ENCODE measurements at regions not wholly inside any gene's neighbourhood (a gene's known extent, or its start where the extent isn't known, plus 50 kb on each side); places are given as distances from the start of the nearest gene placed in this dataset.
"Not testable (repeated sequence)": the region's sequence is repeated elsewhere in the genome, so short reads cannot be mapped to it uniquely, and the experiment has no call there.

GRCh38 chr5:56045469-56045868, 50.7 kb upstream of the IL6ST start (continued):
- TF ChIP-seq, protein P1, sequence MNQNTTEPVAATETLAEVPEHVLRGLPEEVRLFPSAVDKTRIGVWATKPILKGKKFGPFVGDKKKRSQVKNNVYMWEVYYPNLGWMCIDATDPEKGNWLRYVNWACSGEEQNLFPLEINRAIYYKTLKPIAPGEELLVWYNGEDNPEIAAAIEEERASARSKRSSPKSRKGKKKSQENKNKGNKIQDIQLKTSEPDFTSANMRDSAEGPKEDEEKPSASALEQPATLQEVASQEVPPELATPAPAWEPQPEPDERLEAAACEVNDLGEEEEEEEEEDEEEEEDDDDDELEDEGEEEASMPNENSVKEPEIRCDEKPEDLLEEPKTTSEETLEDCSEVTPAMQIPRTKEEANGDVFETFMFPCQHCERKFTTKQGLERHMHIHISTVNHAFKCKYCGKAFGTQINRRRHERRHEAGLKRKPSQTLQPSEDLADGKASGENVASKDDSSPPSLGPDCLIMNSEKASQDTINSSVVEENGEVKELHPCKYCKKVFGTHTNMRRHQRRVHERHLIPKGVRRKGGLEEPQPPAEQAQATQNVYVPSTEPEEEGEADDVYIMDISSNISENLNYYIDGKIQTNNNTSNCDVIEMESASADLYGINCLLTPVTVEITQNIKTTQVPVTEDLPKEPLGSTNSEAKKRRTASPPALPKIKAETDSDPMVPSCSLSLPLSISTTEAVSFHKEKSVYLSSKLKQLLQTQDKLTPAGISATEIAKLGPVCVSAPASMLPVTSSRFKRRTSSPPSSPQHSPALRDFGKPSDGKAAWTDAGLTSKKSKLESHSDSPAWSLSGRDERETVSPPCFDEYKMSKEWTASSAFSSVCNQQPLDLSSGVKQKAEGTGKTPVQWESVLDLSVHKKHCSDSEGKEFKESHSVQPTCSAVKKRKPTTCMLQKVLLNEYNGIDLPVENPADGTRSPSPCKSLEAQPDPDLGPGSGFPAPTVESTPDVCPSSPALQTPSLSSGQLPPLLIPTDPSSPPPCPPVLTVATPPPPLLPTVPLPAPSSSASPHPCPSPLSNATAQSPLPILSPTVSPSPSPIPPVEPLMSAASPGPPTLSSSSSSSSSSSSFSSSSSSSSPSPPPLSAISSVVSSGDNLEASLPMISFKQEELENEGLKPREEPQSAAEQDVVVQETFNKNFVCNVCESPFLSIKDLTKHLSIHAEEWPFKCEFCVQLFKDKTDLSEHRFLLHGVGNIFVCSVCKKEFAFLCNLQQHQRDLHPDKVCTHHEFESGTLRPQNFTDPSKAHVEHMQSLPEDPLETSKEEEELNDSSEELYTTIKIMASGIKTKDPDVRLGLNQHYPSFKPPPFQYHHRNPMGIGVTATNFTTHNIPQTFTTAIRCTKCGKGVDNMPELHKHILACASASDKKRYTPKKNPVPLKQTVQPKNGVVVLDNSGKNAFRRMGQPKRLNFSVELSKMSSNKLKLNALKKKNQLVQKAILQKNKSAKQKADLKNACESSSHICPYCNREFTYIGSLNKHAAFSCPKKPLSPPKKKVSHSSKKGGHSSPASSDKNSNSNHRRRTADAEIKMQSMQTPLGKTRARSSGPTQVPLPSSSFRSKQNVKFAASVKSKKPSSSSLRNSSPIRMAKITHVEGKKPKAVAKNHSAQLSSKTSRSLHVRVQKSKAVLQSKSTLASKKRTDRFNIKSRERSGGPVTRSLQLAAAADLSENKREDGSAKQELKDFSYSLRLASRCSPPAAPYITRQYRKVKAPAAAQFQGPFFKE (tag by site-specific recombination; IDR thresholded peaks at IDR 0.05; ENCODE audit: borderline replicate concordance), result no peak
- TF ChIP-seq ZNF19 (tag by site-specific recombination; IDR thresholded peaks at IDR 0.05; ENCODE audit: low read depth), result no peak
- TF ChIP-seq ZNF707 (tag by site-specific recombination; IDR thresholded peaks at IDR 0.05), result no peak
- no peak for TF ChIP-seq ZNF174 (tag by site-specific recombination; IDR thresholded peaks at IDR 0.05)
- no peak for TF ChIP-seq PRDM4 (tag by site-specific recombination; IDR thresholded peaks at IDR 0.05)
- TF ChIP-seq ZNF585B (tag by site-specific recombination; IDR thresholded peaks at IDR 0.05), result no peak
- TF ChIP-seq, protein P2, sequence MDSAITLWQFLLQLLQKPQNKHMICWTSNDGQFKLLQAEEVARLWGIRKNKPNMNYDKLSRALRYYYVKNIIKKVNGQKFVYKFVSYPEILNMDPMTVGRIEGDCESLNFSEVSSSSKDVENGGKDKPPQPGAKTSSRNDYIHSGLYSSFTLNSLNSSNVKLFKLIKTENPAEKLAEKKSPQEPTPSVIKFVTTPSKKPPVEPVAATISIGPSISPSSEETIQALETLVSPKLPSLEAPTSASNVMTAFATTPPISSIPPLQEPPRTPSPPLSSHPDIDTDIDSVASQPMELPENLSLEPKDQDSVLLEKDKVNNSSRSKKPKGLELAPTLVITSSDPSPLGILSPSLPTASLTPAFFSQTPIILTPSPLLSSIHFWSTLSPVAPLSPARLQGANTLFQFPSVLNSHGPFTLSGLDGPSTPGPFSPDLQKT (IDR thresholded peaks at IDR 0.05; ENCODE audit: borderline replicate concordance, low read depth, low read length), result no peak
- no peak for TF ChIP-seq ZNF624 (tag by site-specific recombination; IDR thresholded peaks at IDR 0.05)
- no peak for TF ChIP-seq ZFP41 (tag by site-specific recombination; IDR thresholded peaks at IDR 0.05; ENCODE audit: borderline replicate concordance)
- no peak for TF ChIP-seq ZNF248 (tag by site-specific recombination; IDR thresholded peaks at IDR 0.05)

DNA sequence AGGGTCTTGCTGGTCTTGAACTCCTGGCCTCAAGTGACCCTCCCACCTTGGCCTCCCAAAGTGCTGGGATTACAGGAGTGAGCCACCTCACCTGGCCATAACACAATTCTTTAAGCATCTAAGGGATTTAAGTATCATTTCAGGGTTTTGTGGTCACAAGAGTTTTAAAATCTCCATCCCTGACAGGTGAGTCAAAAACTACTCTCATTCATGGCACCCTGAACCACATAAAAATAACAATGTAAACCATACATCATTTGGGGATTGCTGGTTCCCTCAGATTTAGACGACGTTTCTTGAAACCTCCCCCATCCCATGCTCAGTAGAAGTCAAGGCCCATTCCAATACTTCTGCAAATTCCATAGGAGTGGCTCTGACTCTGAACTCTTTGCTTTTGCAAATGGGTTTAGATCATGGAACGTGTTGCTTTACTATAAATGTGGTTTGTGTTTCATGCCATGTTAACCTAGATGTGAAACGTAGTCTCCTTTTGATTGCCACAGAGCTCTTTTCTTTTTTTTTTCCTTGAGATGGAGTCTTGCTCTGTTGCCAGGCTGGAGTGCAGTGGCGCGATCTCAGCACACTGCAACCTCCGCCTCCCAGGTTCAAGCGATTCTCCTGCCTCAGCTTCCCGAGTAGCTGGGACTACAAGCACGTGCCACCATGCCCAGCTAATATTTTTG, 50.1 kb upstream of the IL6ST start:
- H3K36me3 ChIP-seq (ENCODE audit: control insufficient read depth in 2 of 2, insufficient read depth in 1 of 2, low read length in 2 of 2); H3K4me1 ChIP-seq (ENCODE audit: control insufficient read depth, insufficient read depth, low read length); POLR2A ChIA-PET; H3K9me3 ChIP-seq (ENCODE audit: control insufficient read depth, insufficient read depth, low read depth, low read length); H3K4me3 ChIP-seq (ENCODE audit: low read depth, low read length); H3K27ac ChIP-seq (ENCODE audit: extremely low read depth, low read depth, low read length); CTCF ChIA-PET: not testable (repeated sequence)

All from HEK293 (cell line).